A673 (cell line): ENCODE measurements at regions not wholly inside any gene's neighbourhood (a gene's known extent, or its start where the extent isn't known, plus 50 kb on each side); places are given as distances from the start of the nearest gene placed in this dataset.

ENCODE experiments used
- EZH2 ChIP-seq: fragments of 200-600 bp; sonication (generic); IDR thresholded peaks from 2 replicates; pipeline ENCODE4 v1.6.1; 2017; ENCODE audit warnings: borderline replicate concordance, low read depth, mild to moderate bottlenecking, mixed read lengths, antibody characterized with exemption, low read length; ENCODE audit not compliant: poor library complexity, severe bottlenecking
- TF ChIP-seq, protein P1 (sequence below): fragments of 300-800, 200-600 bp; sonication (generic); conservative IDR thresholded peaks from 2 replicates; pipeline ENCODE4 v1.5.1; 2017; ENCODE audit warnings: low read depth, mild to moderate bottlenecking, antibody characterized with exemption, low read length, moderate library complexity, mixed read lengths

DNA sequence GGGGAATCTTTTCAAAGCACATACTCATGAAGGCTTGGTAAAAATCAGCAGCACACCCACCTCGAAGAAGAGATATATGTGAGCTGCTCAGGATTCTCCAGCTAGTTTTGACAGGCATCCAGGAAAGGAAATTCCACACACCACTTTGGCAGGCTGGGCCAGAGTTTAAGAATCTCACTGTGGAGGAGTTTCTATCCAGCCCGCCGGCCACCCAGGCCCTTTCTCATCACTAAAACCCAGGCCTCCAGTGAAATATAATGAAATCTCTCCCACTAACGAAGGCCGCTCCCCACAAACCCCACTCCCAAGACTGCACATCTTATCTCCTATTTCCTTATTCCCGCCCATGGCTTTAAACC, 202.0 kb downstream of the GLI2 start:
- TF ChIP-seq, protein P1, sequence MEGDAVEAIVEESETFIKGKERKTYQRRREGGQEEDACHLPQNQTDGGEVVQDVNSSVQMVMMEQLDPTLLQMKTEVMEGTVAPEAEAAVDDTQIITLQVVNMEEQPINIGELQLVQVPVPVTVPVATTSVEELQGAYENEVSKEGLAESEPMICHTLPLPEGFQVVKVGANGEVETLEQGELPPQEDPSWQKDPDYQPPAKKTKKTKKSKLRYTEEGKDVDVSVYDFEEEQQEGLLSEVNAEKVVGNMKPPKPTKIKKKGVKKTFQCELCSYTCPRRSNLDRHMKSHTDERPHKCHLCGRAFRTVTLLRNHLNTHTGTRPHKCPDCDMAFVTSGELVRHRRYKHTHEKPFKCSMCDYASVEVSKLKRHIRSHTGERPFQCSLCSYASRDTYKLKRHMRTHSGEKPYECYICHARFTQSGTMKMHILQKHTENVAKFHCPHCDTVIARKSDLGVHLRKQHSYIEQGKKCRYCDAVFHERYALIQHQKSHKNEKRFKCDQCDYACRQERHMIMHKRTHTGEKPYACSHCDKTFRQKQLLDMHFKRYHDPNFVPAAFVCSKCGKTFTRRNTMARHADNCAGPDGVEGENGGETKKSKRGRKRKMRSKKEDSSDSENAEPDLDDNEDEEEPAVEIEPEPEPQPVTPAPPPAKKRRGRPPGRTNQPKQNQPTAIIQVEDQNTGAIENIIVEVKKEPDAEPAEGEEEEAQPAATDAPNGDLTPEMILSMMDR, result no peak
- no peak for TF ChIP-seq EZH2
